HCT116 (cell line): ENCODE measurements at regions not wholly inside any gene's neighbourhood (a gene's known extent, or its start where the extent isn't known, plus 50 kb on each side); places are given as distances from the start of the nearest gene placed in this dataset.

Source experiments
- ELF1 ChIP-seq: IDR thresholded peaks from 2 replicates; pipeline ENCODE4 v1.6.1; 2012; ENCODE audit warnings: low read depth, borderline replicate concordance
- EZH2 ChIP-seq: fragments of 200-600 bp; sonication (generic); IDR thresholded peaks from 2 replicates; pipeline ENCODE4 v1.6.1; 2017; ENCODE audit warnings: antibody characterized with exemption, mixed run types
- EZH2phosphoT487 ChIP-seq: fragments of 200-600 bp; IDR thresholded peaks from 2 replicates; pipeline ENCODE4 v1.6.1; 2018; ENCODE audit warnings: antibody characterized with exemption, borderline replicate concordance
- JUND ChIP-seq: IDR thresholded peaks from 2 replicates; pipeline ENCODE4 v1.6.1; 2012
- POLR2A ChIP-seq: IDR thresholded peaks from 2 replicates; pipeline ENCODE4 v1.7.0; 2011; ENCODE audit warnings: borderline replicate concordance; ENCODE audit not compliant: insufficient read depth, insufficient read length; ENCODE audit errors: extremely low read depth
- POLR2AphosphoS5 ChIP-seq: IDR thresholded peaks from 2 replicates; pipeline ENCODE4 v1.6.1; 2011; ENCODE audit warnings: mild to moderate bottlenecking, low read depth, low read length, moderate library complexity
- RAD21 ChIP-seq: IDR thresholded peaks from 2 replicates; pipeline ENCODE4 v1.6.1; 2012; ENCODE audit warnings: low read depth, mild to moderate bottlenecking
- SP1 ChIP-seq: IDR thresholded peaks from 2 replicates; pipeline ENCODE4 v1.6.1; 2012; ENCODE audit warnings: low read depth
- SRF ChIP-seq: IDR thresholded peaks from 2 replicates; pipeline ENCODE4 v1.6.1; 2012; ENCODE audit warnings: low read depth
- TCF7L2 ChIP-seq: IDR thresholded peaks from 2 replicates; pipeline ENCODE4 v1.7.0; 2011; ENCODE audit warnings: borderline replicate concordance, inconsistent platforms; ENCODE audit not compliant: insufficient read depth, insufficient read length; ENCODE audit errors: extremely low read depth
- YY1 ChIP-seq: IDR thresholded peaks from 2 replicates; pipeline ENCODE4 v1.6.1; 2011; ENCODE audit warnings: low read length, low read depth, moderate library complexity, mild to moderate bottlenecking; ENCODE audit not compliant: insufficient replicate concordance; ENCODE audit errors: extremely low read depth
- ZNF274 ChIP-seq: fragments of 200-500 bp; sonication (Bioruptor generic); IDR thresholded peaks from 2 replicates; pipeline ENCODE4 v1.6.1; 2014; ENCODE audit warnings: mild to moderate bottlenecking, low read depth, low read length, inconsistent platforms
- TF ChIP-seq, protein P1 (sequence below), 3 experiments: fragments of 200-600 bp in 1 of 3; sonication (generic) in 1 of 3; IDR thresholded peaks in 2 of 3; conservative IDR thresholded peaks in 1 of 3; 2 replicates each; pipeline ENCODE4 v1.5.1; 2012 to 2017; ENCODE audit warnings: low read depth in 2 of 3, low read length in 2 of 3, antibody characterized with exemption in 1 of 3, borderline replicate concordance in 1 of 3, control low read depth in 1 of 3, mild to moderate bottlenecking in 1 of 3, mixed read lengths in 1 of 3, mixed run types in 1 of 3, moderate library complexity in 1 of 3; ENCODE audit not compliant: insufficient read depth in 1 of 3

DNA sequence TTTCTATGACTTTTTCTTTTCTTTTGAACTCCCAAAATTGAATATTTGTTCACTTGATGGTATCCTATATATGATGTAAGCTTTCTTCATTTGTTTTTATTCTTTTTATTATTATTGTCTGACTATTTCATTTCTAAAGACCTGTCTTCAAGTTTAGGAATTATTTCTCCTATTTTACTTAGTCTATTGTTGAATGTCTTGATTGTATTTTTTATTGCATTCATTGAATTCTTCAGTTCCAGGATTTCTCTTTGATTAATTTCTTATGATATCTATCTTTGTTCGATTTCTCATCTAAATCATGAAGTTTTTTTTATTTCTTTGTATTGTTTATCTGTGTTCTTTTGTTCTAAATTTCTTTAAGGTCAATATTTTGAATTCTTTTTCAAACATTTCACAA, 238.8 kb downstream of the TTC6 start:
- TF ChIP-seq, protein P1, sequence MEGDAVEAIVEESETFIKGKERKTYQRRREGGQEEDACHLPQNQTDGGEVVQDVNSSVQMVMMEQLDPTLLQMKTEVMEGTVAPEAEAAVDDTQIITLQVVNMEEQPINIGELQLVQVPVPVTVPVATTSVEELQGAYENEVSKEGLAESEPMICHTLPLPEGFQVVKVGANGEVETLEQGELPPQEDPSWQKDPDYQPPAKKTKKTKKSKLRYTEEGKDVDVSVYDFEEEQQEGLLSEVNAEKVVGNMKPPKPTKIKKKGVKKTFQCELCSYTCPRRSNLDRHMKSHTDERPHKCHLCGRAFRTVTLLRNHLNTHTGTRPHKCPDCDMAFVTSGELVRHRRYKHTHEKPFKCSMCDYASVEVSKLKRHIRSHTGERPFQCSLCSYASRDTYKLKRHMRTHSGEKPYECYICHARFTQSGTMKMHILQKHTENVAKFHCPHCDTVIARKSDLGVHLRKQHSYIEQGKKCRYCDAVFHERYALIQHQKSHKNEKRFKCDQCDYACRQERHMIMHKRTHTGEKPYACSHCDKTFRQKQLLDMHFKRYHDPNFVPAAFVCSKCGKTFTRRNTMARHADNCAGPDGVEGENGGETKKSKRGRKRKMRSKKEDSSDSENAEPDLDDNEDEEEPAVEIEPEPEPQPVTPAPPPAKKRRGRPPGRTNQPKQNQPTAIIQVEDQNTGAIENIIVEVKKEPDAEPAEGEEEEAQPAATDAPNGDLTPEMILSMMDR (IDR thresholded peaks at IDR 0.05 in 2 of 3, conservative IDR thresholded peaks at IDR 0.05 in 1 of 3; ENCODE audit: borderline replicate concordance in 1 of 3, insufficient read depth in 1 of 3, low read depth in 2 of 3, low read length in 2 of 3): no peak
- TF ChIP-seq ELF1 (no peak), POLR2AphosphoS5 (no peak), POLR2A (no peak), YY1 (no peak), TCF7L2 (no peak), EZH2phosphoT487 (no peak), ZNF274 (no peak), SP1 (no peak), JUND (no peak), RAD21 (no peak), SRF (no peak), EZH2 (no peak)
